Transverse colon (tissue), 4 donors: ENCODE measurements at regions not wholly inside any gene's neighbourhood (a gene's known extent, or its start where the extent isn't known, plus 50 kb on each side); places are given as distances from the start of the nearest gene placed in this dataset.

ENCODE experiments used
- DNase-seq: peaks from one replicate; pipeline ENCODE4 v3.0.0-alpha.2; 2019
- H3K27ac ChIP-seq, 4 donors: fragments of 200-600 bp; sonication (generic); 2 replicates each; pipeline ENCODE4 v1.5.1; 2016 to 2018; ENCODE audit warnings: inconsistent platforms in 4 of 4
- H3K27me3 ChIP-seq: fragments of 200-600 bp; sonication (generic); 2 replicates; pipeline ENCODE4 v1.5.1; 2017; ENCODE audit warnings: inconsistent platforms
- H3K36me3 ChIP-seq, 4 donors: fragments of 200-600 bp; sonication (generic); 2 replicates each; pipeline ENCODE4 v1.5.1; 2017 to 2019; ENCODE audit warnings: inconsistent platforms in 4 of 4
- H3K4me1 ChIP-seq, 4 donors: fragments of 200-600 bp; sonication (generic); 2 replicates each; pipeline ENCODE4 v1.5.1; 2017 to 2020; ENCODE audit warnings: inconsistent platforms in 4 of 4
- H3K4me3 ChIP-seq, 4 donors: fragments of 200-600 bp; sonication (generic); 1 replicate in 1 of 4; 2 replicates in 3 of 4; pipeline versions ENCODE4 v1.5.1 to v1.6.1; 2017 to 2019; ENCODE audit warnings: inconsistent platforms in 4 of 4
- H3K9me3 ChIP-seq, 2 donors: fragments of 200-600 bp; sonication (generic); 2 replicates each; pipeline ENCODE4 v1.5.1; 2017 to 2019; ENCODE audit warnings: inconsistent platforms in 2 of 2
- EP300 ChIP-seq: sonication (generic); formaldehyde crosslinking; IDR thresholded peaks from one replicate; pipeline ENCODE4 v1.6.1; 2017; ENCODE audit warnings: antibody characterized with exemption, low read depth
- POLR2A ChIP-seq: fragments of 450-650 bp; IDR thresholded peaks from one replicate; pipeline ENCODE4 v1.6.1; 2016; ENCODE audit warnings: antibody characterized with exemption, mild to moderate bottlenecking, moderate library complexity
- POLR2AphosphoS5 ChIP-seq, 3 donors: sonication (generic); formaldehyde crosslinking; IDR thresholded peaks; one replicate each; pipeline ENCODE4 v1.6.1; 2016; ENCODE audit warnings: antibody characterized with exemption in 3 of 3
- WGBS, 2 donors: methylation state at CpG; one replicate each; pipeline ENCODE4 v1.1.5; 2018; ENCODE audit warnings: low coverage in 1 of 2; 5-methylcytosine and 5-hydroxymethylcytosine counted together
- in situ Hi-C, 4 donors: fragments of 200-750 bp; cut with MboI; loops; one replicate each; pipeline versions ENCODE4 v1.15.0 to v1.15.1; 2017; ENCODE audit warnings: low sequenced_read_pairs in 3 of 4, low pct_ligation_motif_present in 1 of 4, low pct_unique_long_range_greater_than_20kb in 1 of 4
- intact Hi-C: fragments of 100-400 bp; cut with DNase I; formaldehyde crosslinking; loops from one replicate; pipeline ENCODE4 v1.15.1; 2023; ENCODE audit warnings: low total_unique reads
- TF ChIP-seq, protein P1 (sequence below), 5 experiments: fragments of 200-600 bp in 3 of 5; fragments of 450-650 bp in 2 of 5; sonication (generic) in 3 of 5; IDR thresholded peaks; 1 replicate in 2 of 5; 2 replicates in 3 of 5; pipeline ENCODE4 v1.5.1; 2016 to 2017; ENCODE audit warnings: antibody characterized with exemption in 5 of 5, inconsistent platforms in 3 of 5, mild to moderate bottlenecking in 2 of 5, moderate library complexity in 1 of 5

DNA sequence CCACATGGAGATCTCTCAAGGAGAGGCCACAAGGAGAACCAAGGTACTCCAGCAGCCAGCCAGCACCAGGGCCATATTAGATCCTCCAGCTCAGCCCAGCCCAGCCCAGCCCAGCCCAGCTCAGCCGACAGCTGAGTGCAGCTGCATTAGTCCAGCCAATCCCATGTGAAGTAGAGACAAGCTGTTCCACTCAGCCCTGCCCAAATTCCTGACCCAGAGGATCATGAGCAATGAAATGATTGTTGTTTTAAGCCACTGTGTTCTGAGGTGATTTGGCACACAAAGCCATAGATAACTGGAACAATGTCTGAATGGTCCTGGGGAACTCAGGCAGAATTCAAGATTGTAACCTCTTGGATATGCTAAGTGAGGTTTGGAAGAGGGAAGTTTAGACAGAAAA, 59.5 kb upstream of the BMP2 start:
- in situ Hi-C loops (no loop called here), intact Hi-C loops (no loop called here)
- Histone ChIP-seq H3K27ac (peak overlapping the region; percentile 66 to 81 (median 77)), H3K27me3 (no peaks in the 10 kb centered on the region), H3K9me3 (no peaks in the 10 kb centered on the region), H3K36me3 (no peaks in the 10 kb centered on the region), H3K4me1 (peaks cover 20 to 92% (median 43%) of the 10 kb centered on the region in 4 donors), H3K4me3 (no peak overlapping the region)
- 40% methylated on average over 1 of the region's 1 CpG; no CpG with 5 or more reads in 1 of the 2 donors for WGBS, 2 donors
- peak; percentile 82 for DNase-seq
- TF ChIP-seq POLR2A (peak; percentile 35), POLR2AphosphoS5 (IDR thresholded peaks at IDR 0.05) (peak in 2 of 3 donors; percentile 67 to 74)
- TF ChIP-seq, protein P1, sequence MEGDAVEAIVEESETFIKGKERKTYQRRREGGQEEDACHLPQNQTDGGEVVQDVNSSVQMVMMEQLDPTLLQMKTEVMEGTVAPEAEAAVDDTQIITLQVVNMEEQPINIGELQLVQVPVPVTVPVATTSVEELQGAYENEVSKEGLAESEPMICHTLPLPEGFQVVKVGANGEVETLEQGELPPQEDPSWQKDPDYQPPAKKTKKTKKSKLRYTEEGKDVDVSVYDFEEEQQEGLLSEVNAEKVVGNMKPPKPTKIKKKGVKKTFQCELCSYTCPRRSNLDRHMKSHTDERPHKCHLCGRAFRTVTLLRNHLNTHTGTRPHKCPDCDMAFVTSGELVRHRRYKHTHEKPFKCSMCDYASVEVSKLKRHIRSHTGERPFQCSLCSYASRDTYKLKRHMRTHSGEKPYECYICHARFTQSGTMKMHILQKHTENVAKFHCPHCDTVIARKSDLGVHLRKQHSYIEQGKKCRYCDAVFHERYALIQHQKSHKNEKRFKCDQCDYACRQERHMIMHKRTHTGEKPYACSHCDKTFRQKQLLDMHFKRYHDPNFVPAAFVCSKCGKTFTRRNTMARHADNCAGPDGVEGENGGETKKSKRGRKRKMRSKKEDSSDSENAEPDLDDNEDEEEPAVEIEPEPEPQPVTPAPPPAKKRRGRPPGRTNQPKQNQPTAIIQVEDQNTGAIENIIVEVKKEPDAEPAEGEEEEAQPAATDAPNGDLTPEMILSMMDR (IDR thresholded peaks at IDR 0.05), result no peak

DNA sequence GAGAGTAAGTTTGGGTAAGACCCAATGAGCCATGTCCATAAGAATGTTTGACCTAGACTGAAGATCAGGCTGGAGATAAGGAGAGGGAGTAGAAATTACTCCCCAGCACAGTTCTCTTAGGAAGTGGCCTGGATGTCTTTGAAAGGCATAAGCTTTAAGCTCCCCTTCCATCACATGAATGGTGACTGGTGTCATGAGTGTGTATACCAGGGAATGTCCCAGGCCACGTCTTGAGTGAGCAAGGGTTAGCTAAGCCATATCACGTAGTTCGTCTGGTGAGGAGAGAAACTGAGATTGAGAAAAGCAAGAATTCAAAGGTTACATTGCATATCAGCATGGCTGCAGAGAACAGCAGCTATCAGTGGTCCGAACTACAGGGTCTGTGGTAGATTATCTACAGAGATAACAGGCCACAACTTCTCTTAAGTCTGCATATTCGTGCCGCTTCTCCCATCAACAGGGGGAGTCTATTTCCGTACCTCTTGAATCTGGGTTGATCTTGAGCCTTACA, 60.1 kb upstream of the BMP2 start:
- Histone ChIP-seq H3K9me3 (no peaks in the 10 kb centered on the region), H3K4me3 (no peak overlapping the region), H3K27ac (peak overlapping the region; percentile 66 to 81 (median 77)), H3K36me3 (no peaks in the 10 kb centered on the region), H3K27me3 (no peaks in the 10 kb centered on the region), H3K4me1 (peaks cover 20 to 97% (median 46%) of the 10 kb centered on the region in 4 donors)
- 54 to 100% methylated on average over 2 to 7 of the region's 7 CpGs for WGBS, 2 donors
- intact Hi-C loops, result no loop called here
- in situ Hi-C loops, result no loop called here
- TF ChIP-seq, protein P1 (IDR thresholded peaks at IDR 0.05), result no peak
- TF ChIP-seq POLR2AphosphoS5 (IDR thresholded peaks at IDR 0.05), result no peak
- no peak for TF ChIP-seq POLR2A
- TF ChIP-seq EP300, result no peak
- DNase-seq, result no peak

DNA sequence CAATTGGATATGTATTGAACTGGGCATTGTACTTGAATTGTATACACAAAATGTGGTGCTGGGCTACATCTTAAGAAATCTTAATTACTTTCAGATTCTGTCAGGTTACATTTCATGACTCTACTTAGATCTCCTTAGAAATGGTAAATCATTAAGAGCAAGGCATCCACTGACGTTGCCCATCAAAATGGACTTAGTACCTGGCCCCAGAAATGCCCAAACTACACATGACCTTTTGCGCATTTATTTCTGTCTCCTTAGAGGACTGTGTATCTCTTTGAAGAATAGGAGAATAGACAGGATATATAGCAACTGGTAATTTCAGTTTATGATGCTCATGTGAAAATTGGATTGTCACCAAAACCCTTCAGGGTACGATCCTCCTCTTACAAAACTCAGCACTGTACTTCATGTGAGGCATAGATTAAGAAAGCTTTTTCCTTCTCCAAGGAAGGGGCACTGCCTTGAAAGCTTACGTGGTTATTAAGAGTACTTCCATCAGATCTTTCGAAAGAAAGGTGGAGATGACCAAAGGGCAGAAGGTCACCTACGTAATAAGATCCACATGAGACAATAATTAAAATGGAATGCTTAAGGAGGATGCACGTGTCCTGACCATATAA, 61.4 kb upstream of the BMP2 start:
- Histone ChIP-seq H3K4me3 (no peak overlapping the region), H3K36me3 (no peaks in the 10 kb centered on the region), H3K4me1 (peaks cover 20 to 95% (median 45%) of the 10 kb centered on the region in 4 donors), H3K27me3 (no peaks in the 10 kb centered on the region), H3K27ac (peak overlapping the region in 2 of 4 donors; percentile 77), H3K9me3 (no peaks in the 10 kb centered on the region)
- no peak for TF ChIP-seq EP300
- no peak for TF ChIP-seq POLR2A
- TF ChIP-seq, protein P1 (IDR thresholded peaks at IDR 0.05), result no peak
- no peak for TF ChIP-seq POLR2AphosphoS5 (IDR thresholded peaks at IDR 0.05)
- 82 to 90% methylated on average over 7 of the region's 7 CpGs for WGBS, 2 donors
- no peak for DNase-seq
- in situ Hi-C loops (no loop called here), intact Hi-C loops (no loop called here)

DNA sequence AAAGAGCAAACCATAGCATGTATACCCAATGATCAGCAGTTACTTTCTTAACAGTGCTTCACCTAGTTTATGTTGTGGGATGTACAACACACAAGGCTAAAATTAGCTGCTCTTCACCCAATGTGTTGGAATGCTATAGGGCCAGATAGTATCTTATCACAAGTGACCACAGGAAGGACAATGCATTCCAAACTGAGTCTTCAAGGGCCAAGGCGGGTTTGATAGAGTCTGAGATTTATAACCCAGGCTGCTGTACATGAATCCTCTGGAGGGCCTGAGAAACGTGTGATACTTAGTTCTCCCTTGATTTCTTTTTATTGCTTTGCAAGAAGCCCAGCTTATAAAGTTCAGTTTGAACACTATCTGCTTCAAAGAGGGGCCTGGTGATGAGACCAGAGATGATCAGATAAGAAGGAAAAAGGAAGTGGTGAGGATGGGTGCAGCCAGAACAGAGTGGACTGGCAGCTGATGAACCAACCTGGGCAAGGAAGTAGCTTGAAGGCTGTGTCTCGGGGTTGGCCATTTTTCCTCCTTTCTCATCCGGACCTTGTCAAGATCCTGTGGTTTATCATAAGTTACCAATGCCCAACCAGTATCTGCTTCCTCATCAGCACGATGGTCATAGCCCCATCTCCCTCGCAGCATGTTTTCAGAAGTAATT, 62.2 kb upstream of the BMP2 start:
- Histone ChIP-seq H3K27me3 (no peaks in the 10 kb centered on the region), H3K4me1 (peaks cover 20 to 90% (median 44%) of the 10 kb centered on the region in 4 donors), H3K27ac (peak overlapping the region; percentile 76 to 80 (median 79)), H3K9me3 (no peaks in the 10 kb centered on the region), H3K36me3 (no peaks in the 10 kb centered on the region), H3K4me3 (no peak overlapping the region)
- in situ Hi-C loops (no loop called here), intact Hi-C loops (no loop called here)
- no peak for DNase-seq
- TF ChIP-seq, protein P1 (IDR thresholded peaks at IDR 0.05), result no peak
- TF ChIP-seq POLR2AphosphoS5 (IDR thresholded peaks at IDR 0.05), result no peak
- TF ChIP-seq POLR2A, result no peak
- TF ChIP-seq EP300, result no peak
- 65 to 83% methylated on average over 4 to 6 of the region's 6 CpGs for WGBS, 2 donors
